GM12878 (cell line): ENCODE measurements at regions not wholly inside any gene's neighbourhood (a gene's known extent, or its start where the extent isn't known, plus 50 kb on each side); places are given as distances from the start of the nearest gene placed in this dataset.

Source experiments
- ATAC-seq: fragments of 200-7000 bp; cut with Tn5 transposase; 3 replicates; pipeline ENCODE4 v1.9.1; 2020; ENCODE audit warnings: mild to moderate bottlenecking, moderate library complexity
- BruUV-seq: library from RNA; stranded (reverse); fragments of 400-500 nt; replicated peaks from 2 replicates; lab custom pipeline; 2021; lab: Mats Ljungman, UMichigan
- CTCF ChIA-PET: fragments of 300-600 bp; sonication (Branson Sonifier 250); formaldehyde crosslinking; extraction: SDS; loops from one replicate; lab custom pipeline; 2021; ENCODE audit warnings: inconsistent platforms; lab: Yijun Ruan, JAX
- POLR2A ChIA-PET: fragments of 350-600 bp; formaldehyde crosslinking; extraction: SDS; loops from one replicate; lab custom pipeline; 2021; ENCODE audit warnings: inconsistent platforms; lab: Charles Lee
- RAD21 ChIA-PET: fragments of 300-600 bp; sonication (Branson Sonifier 250); formaldehyde crosslinking; loops from one replicate; lab custom pipeline; 2023; ENCODE audit warnings: antibody characterized with exemption; ENCODE audit not compliant: unreplicated experiment; lab: Charles Lee
- SMC1A ChIA-PET: fragments of 300-600 bp; sonication (Branson Sonifier 250); formaldehyde crosslinking; loops from one replicate; lab custom pipeline; 2023; ENCODE audit not compliant: unreplicated experiment, uncharacterized antibody; lab: Charles Lee
- DNase-seq: peaks from one replicate; pipeline ENCODE4 v3.0.0-alpha.2; 2011; ENCODE audit warnings: low read depth, low spot score
- FAIRE-seq: peaks from 3 replicates; lab custom pipeline; 2011; peaks lifted over from hg19 to GRCh38; lab: Jason Lieb, UNC
- H2AFZ ChIP-seq: 2 replicates; pipeline ENCODE4 v1.6.0; 2011; ENCODE audit warnings: low read depth, low read length, control low read depth; ENCODE audit not compliant: control insufficient read depth
- H3K27ac ChIP-seq: 2 replicates; pipeline ENCODE4 v1.5.1; 2011; ENCODE audit warnings: control low read depth; ENCODE audit not compliant: control insufficient read depth, insufficient read depth
- H3K27me3 ChIP-seq, 2 experiments: replicated peaks in 1 of 2; 2 replicates each; pipeline versions ENCODE4 v1.6.0 to v1.6.1; 2011; ENCODE audit warnings: low read length in 1 of 2; ENCODE audit not compliant: control insufficient read depth in 2 of 2, insufficient read depth in 2 of 2
- H3K36me3 ChIP-seq, 2 experiments: 2 replicates each; pipeline ENCODE4 v1.5.1; 2011; ENCODE audit warnings: low read length in 1 of 2; ENCODE audit not compliant: control insufficient read depth in 2 of 2, insufficient read depth in 2 of 2
- H3K4me1 ChIP-seq: 2 replicates; pipeline ENCODE4 v1.6.1; 2011; ENCODE audit warnings: mild to moderate bottlenecking, low read length, moderate library complexity, mixed read lengths; ENCODE audit not compliant: control insufficient read depth, insufficient read depth
- H3K4me2 ChIP-seq: 2 replicates; pipeline ENCODE4 v1.6.0; 2011; ENCODE audit warnings: control low read depth; ENCODE audit not compliant: control insufficient read depth, insufficient read depth
- H3K4me3 ChIP-seq: fragments of 200-600 bp; sonication (generic); 2 replicates; pipeline ENCODE4 v1.5.1; 2016
- H3K79me2 ChIP-seq: 2 replicates; pipeline ENCODE4 v1.6.0; 2011; ENCODE audit warnings: low read length; ENCODE audit not compliant: control insufficient read depth, insufficient read depth
- H3K9ac ChIP-seq: 2 replicates; pipeline ENCODE4 v1.8.0; 2011; ENCODE audit warnings: low read length, control low read depth, mixed read lengths; ENCODE audit not compliant: control insufficient read depth, insufficient read depth
- H3K9me3 ChIP-seq: replicated peaks from 3 replicates; pipeline ENCODE4 v1.5.1; 2011; ENCODE audit warnings: mild to moderate bottlenecking, low read length; ENCODE audit not compliant: control insufficient read depth, insufficient read depth
- H4K20me1 ChIP-seq: 2 replicates; pipeline ENCODE4 v1.6.0; 2011; ENCODE audit not compliant: control insufficient read depth, insufficient read depth
- POU2F2 ChIP-seq: IDR thresholded peaks from 3 replicates; pipeline ENCODE4 v1.6.1; 2011; ENCODE audit warnings: low read depth, mild to moderate bottlenecking, low read length, borderline replicate concordance
- STAT1 ChIP-seq: fragments of 450-650 bp; conservative IDR thresholded peaks from 2 replicates; pipeline ENCODE4 v1.6.1; 2014; ENCODE audit warnings: antibody characterized with exemption, mild to moderate bottlenecking
- WRNIP1 ChIP-seq: IDR thresholded peaks from 2 replicates; pipeline ENCODE4 v1.6.1; 2011; ENCODE audit warnings: low read depth, low read length, improper control_type of control experiment, borderline replicate concordance
- ZNF207 ChIP-seq: fragments of 450-650 bp; IDR thresholded peaks from 2 replicates; pipeline ENCODE4 v1.6.1; 2014; ENCODE audit warnings: antibody characterized with exemption, mild to moderate bottlenecking, borderline replicate concordance
- ZNF274 ChIP-seq: IDR thresholded peaks from one replicate; pipeline ENCODE4 v1.8.0; 2011; ENCODE audit not compliant: insufficient read length, insufficient read depth
- ZNF592 ChIP-seq: fragments of 450-650 bp; IDR thresholded peaks from 2 replicates; pipeline ENCODE4 v1.6.1; 2017; ENCODE audit warnings: mild to moderate bottlenecking, moderate library complexity
- WGBS: methylation state at CpG from one replicate; pipeline ENCODE4 v1.1.6; 2016; ENCODE audit warnings: low lambda C conversion rate; ENCODE audit not compliant: insufficient replicate concordance, insufficient coverage; ENCODE audit errors: missing lambda C conversion rate; 5-methylcytosine and 5-hydroxymethylcytosine counted together
- in situ Hi-C: fragments of 300-500 bp; cut with MboI; formaldehyde crosslinking; loops from 9 replicates; pipeline ENCODE4 v1.14.3; 2018; ENCODE audit warnings: mixed read lengths
- intact Hi-C: fragments of 100-400 bp; cut with micrococcal nuclease; formaldehyde crosslinking; loops from one replicate; pipeline ENCODE4 v1.14.2; 2022; ENCODE audit not compliant: unreplicated experiment
- TF ChIP-seq, protein P1 (sequence below): fragments of 450-650 bp; formaldehyde crosslinking; IDR thresholded peaks from 2 replicates; pipeline ENCODE4 v1.5.0; 2022; ENCODE audit warnings: mild to moderate bottlenecking, missing genetic modification characterization

DNA sequence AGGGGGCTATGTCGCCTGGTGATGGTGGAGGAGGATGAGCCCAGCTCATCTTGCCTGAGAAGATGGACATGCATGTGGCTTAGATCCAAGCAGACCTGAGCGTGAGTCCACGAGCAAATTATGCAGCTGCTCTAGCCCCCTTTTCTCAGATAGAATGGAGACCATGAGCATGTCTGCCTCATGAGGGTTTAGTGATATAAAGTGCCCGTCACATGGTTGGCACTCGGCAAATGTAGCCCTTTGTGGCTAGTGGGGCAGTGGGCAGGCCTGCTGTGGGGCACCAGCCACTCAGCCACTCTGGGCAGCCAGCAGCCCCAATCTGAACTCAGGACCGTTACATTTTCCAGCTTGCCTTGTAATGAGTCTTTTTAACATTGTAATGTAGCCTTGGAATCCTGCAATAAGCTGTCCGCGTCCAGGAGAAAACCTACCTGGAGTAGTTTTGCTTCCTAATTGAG, 92.1 kb upstream of the HS6ST1 start:
- 0 out of 4 replicates have a peak, but pooled peaks cover 0 to 2% of the 10 kb centered on the region in 2 experiments for H3K27me3 ChIP-seq
- ChIA-PET CTCF (no interaction called here), POLR2A (no interaction called here), RAD21 (no interaction called here), SMC1A (no interaction called here)
- H3K4me1 ChIP-seq, result no peaks in the 10 kb centered on the region
- TF ChIP-seq, protein P1, sequence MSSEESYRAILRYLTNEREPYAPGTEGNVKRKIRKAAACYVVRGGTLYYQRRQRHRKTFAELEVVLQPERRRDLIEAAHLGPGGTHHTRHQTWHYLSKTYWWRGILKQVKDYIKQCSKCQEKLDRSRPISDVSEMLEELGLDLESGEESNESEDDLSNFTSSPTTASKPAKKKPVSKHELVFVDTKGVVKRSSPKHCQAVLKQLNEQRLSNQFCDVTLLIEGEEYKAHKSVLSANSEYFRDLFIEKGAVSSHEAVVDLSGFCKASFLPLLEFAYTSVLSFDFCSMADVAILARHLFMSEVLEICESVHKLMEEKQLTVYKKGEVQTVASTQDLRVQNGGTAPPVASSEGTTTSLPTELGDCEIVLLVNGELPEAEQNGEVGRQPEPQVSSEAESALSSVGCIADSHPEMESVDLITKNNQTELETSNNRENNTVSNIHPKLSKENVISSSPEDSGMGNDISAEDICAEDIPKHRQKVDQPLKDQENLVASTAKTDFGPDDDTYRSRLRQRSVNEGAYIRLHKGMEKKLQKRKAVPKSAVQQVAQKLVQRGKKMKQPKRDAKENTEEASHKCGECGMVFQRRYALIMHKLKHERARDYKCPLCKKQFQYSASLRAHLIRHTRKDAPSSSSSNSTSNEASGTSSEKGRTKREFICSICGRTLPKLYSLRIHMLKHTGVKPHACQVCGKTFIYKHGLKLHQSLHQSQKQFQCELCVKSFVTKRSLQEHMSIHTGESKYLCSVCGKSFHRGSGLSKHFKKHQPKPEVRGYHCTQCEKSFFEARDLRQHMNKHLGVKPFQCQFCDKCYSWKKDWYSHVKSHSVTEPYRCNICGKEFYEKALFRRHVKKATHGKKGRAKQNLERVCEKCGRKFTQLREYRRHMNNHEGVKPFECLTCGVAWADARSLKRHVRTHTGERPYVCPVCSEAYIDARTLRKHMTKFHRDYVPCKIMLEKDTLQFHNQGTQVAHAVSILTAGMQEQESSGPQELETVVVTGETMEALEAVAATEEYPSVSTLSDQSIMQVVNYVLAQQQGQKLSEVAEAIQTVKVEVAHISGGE (CRISPR knock-in tag), result no peak
- TF ChIP-seq ZNF207, result no peak
- TF ChIP-seq ZNF592, result no peak
- TF ChIP-seq STAT1, result no peak
- TF ChIP-seq WRNIP1, result no peak
- TF ChIP-seq ZNF274, result no peak
- TF ChIP-seq POU2F2, result no peak
- no peaks in the 10 kb centered on the region for H4K20me1 ChIP-seq
- intact Hi-C loops (no loop called here), in situ Hi-C loops (no loop called here)
- no peak overlapping the region for H3K4me3 ChIP-seq
- WGBS, result 56% methylated on average over 8 of the region's 8 CpGs
- no peak for FAIRE-seq
- no peak overlapping the region for H3K9ac ChIP-seq
- DNase-seq, result no peak
- ATAC-seq, result no peak
- H3K36me3 ChIP-seq, result no peaks in the 10 kb centered on the region
- no TSS peak for BruUV-seq
- no peak overlapping the region for H2AFZ ChIP-seq
- H3K79me2 ChIP-seq, result no peaks in the 10 kb centered on the region
- no peak overlapping the region for H3K4me2 ChIP-seq
- no peaks in the 10 kb centered on the region for H3K9me3 ChIP-seq
- H3K27ac ChIP-seq, result no peak overlapping the region
